Medulla oblongata (tissue), 1 donor: ENCODE measurements at regions not wholly inside any gene's neighbourhood (a gene's known extent, or its start where the extent isn't known, plus 50 kb on each side); places are given as distances from the start of the nearest gene placed in this dataset.

Source experiments
- DNase-seq: peaks from one replicate; pipeline ENCODE4 v3.0.0-alpha.2; 2015; ENCODE audit errors: extremely low spot score

- no peak for DNase-seq
These were observed 56.9 kb upstream of the TOP3B start for GRCh38 chr22:22039286-22040074.

DNA sequence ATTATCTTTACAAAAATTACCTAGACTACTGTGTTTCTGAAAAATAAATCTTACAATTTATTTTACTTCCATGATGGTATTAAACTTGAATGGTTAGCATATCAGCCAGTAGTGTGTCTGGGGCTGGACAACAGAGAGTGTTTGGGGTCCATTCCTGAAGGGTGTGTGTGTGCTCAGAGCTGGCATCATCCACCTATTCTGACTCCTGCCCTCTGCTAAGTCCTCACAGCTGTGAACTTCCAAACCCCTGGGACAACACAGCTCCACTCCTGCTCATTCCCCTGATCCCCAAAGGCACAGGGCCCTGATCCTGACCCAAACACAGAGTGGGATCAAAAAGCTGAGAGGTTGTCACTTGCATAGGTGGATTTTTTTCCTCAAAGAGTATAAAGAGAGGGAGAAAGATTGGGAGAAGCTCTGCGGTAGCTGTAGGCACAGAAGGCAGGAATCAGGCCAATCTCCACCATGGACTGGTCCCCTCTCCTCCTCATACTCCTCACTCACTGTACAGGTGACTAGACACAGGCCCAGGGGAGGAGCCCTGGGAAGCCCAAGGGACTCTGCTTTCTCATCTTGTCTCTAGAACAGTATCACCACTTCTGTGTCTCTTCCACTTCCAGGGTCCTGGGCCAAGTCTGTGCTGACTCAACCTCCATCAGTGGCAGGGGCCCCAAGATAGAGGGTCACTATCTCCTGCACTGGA is 55.7 kb upstream of the TOP3B start:
- no peak for DNase-seq

- no peak for DNase-seq
These were observed 55.2 kb upstream of the TOP3B start for GRCh38 chr22:22037740-22038139.

DNA sequence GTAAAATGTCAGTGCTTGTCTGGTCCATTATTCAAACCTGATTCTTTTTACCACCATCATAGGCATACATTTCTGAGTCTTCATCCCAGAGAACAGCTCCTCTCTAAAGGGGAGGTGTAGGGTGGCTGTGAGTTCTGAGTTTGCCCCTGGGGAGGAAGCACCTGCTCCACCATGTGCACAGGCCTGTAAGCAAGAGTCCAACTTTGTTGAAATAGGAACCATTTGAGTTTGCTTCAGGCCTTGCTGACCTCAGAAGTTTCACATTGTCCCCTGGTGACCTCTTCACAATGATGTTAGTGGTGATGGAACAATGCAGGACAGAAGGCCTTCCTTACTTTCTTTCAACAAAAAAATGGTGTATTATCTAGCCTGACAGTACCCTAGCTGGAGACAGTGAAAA is 54.6 kb upstream of the TOP3B start:
- DNase-seq = no peak

- DNase-seq = no peak
These were observed 54.0 kb upstream of the TOP3B start for GRCh38 chr22:22036588-22036987.

- no peak for DNase-seq
These were observed 53.3 kb upstream of the TOP3B start for GRCh38 chr22:22035771-22036314.

DNA sequence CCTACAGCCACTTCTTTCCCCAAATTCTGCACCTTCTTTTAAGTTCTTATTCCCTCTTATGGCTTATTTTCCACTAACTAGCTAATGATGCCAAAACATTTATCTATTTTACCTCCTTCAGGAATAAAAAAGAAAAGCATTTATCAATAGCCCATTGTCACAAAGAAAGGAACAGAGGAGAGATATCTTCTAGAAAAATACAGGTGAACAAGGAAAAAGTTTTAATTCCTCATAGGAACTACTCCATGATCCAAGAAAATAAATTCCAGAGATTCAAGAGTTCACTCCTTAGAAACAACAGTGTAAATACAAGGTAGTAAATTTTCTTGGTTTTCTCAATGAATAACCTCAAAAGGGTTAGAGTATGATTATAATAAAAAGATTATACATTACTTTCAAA is 52.6 kb upstream of the TOP3B start:
- no peak for DNase-seq

DNA sequence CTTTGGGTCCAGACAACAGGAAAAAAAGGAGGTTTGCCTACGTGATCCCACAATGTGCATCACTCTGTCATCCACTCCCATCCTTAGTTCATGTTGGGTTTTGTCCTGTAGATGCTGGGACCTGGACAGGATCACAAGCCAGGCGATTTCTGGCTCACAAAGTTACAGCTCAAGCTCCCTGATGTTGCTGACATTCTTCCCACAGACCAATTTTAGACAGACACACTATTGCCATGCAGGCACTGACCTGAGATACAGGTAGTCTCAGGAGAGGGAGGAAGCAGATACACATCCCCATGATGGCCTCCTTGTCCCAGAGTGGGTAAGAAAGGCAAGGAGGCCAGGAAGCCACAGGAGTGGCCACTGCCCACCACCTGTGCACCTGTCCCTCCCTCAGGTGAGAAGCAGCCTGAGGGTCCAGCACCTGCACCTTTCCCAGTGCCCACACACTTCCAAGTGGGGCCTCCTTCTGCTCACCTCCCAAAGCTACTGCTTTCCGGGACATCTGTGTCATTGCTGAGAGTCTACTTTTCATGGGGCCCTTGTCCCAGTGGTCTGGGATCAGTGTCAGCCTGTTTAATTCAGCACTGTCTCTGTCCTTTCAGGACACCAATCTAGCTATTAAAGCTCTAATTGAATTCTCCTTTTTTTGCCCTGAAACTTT is 52.0 kb upstream of the TOP3B start:
- DNase-seq = no peak

- DNase-seq = no peak
These were observed 51.3 kb upstream of the TOP3B start for GRCh38 chr22:22033803-22034468.

- DNase-seq = no peak
These were observed 50.6 kb upstream of the TOP3B start for GRCh38 chr22:22032906-22033802.

GRCh38 chr22:22032099-22032905 is 49.7 kb upstream of the TOP3B start:
- no peak for DNase-seq
